Testis (tissue), 2 donors: ENCODE measurements at regions not wholly inside any gene's neighbourhood (a gene's known extent, or its start where the extent isn't known, plus 50 kb on each side); places are given as distances from the start of the nearest gene placed in this dataset.

Experiments used
- DNase-seq: peaks from one replicate; pipeline ENCODE4 v3.0.0-alpha.2; 2019
- H3K27ac ChIP-seq, 2 donors: fragments of 200-600 bp; sonication (generic); one replicate each; pipeline ENCODE4 v1.5.1; 2019
- H3K27me3 ChIP-seq: fragments of 200-600 bp; sonication (generic); one replicate; pipeline ENCODE4 v1.5.1; 2019
- H3K36me3 ChIP-seq: fragments of 200-600 bp; sonication (generic); one replicate; pipeline ENCODE4 v1.5.1; 2017; ENCODE audit warnings: low read depth; ENCODE audit errors: missing control alignments
- H3K4me1 ChIP-seq: fragments of 200-600 bp; sonication (generic); one replicate; pipeline ENCODE4 v1.5.1; 2019
- H3K4me3 ChIP-seq, 2 donors: fragments of 200-600 bp; sonication (generic); one replicate each; pipeline ENCODE4 v1.5.1; 2017 to 2019
- H3K9me3 ChIP-seq: fragments of 200-600 bp; sonication (generic); one replicate; pipeline ENCODE4 v1.5.1; 2017
- POLR2A ChIP-seq: fragments of 450-650 bp; IDR thresholded peaks from one replicate; pipeline ENCODE4 v1.6.1; 2017; ENCODE audit warnings: antibody characterized with exemption, mild to moderate bottlenecking, moderate library complexity
- WGBS, 2 donors: methylation state at CpG; one replicate each; pipeline ENCODE4 v1.1.5; 2018; 5-methylcytosine and 5-hydroxymethylcytosine counted together
- intact Hi-C: fragments of 100-400 bp; cut with DNase I; formaldehyde crosslinking; loops from one replicate; pipeline ENCODE4 v1.15.1; 2023; ENCODE audit warnings: low total_unique reads
- TF ChIP-seq, protein P1 (sequence below), 3 experiments: fragments of 450-650 bp in 2 of 3; fragments of 200-600 bp in 1 of 3; sonication (generic) in 1 of 3; IDR thresholded peaks; one replicate each; pipeline ENCODE4 v1.5.1; 2016 to 2019; ENCODE audit warnings: antibody characterized with exemption in 3 of 3, mild to moderate bottlenecking in 2 of 3, moderate library complexity in 1 of 3

GRCh38 chr11:93067881-93068390 is 98.5 kb downstream of the MTNR1B start:
- DNase-seq, result no peak
- no peak for TF ChIP-seq POLR2A
- TF ChIP-seq, protein P1, sequence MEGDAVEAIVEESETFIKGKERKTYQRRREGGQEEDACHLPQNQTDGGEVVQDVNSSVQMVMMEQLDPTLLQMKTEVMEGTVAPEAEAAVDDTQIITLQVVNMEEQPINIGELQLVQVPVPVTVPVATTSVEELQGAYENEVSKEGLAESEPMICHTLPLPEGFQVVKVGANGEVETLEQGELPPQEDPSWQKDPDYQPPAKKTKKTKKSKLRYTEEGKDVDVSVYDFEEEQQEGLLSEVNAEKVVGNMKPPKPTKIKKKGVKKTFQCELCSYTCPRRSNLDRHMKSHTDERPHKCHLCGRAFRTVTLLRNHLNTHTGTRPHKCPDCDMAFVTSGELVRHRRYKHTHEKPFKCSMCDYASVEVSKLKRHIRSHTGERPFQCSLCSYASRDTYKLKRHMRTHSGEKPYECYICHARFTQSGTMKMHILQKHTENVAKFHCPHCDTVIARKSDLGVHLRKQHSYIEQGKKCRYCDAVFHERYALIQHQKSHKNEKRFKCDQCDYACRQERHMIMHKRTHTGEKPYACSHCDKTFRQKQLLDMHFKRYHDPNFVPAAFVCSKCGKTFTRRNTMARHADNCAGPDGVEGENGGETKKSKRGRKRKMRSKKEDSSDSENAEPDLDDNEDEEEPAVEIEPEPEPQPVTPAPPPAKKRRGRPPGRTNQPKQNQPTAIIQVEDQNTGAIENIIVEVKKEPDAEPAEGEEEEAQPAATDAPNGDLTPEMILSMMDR (IDR thresholded peaks at IDR 0.05), result no peak
- Histone ChIP-seq H3K4me1 (no peaks in the 10 kb centered on the region), H3K4me3 (no peak overlapping the region), H3K27me3 (no peaks in the 10 kb centered on the region), H3K27ac (no peak overlapping the region), H3K9me3 (no peaks in the 10 kb centered on the region), H3K36me3 (no peaks in the 10 kb centered on the region)
- intact Hi-C loops, result no loop called here

DNA sequence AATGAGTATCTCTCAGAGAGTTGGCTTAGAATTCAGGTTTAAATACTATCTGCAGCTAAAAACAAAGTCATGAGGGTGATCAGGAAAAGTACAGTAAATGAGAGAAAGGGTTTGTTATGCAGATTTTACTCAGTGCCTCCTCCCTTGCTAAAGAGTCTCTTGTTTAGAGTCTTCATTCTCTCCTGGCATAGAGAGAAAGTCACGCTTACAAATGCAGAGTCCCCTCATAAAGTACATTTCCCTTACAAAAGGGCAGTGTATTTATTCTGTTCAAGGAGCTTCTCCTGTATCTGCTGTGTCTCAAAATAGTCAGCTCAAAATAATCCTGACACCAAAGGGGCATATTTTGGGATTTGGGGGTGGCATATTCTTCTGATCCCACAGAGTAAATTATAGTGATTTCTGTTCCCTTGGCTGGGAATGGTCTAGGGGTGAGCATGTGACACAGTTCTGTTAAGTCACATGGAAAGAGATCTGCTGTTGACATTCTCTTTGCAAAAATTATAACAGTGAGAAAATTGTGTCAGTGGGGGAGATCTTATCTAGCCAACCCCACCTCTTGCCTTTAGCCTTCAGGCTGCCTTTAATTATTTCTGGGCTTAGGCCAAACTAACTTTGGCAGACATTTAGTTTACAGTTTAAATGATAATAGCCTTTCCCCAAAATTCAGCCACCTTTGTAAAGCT is 102.9 kb downstream of the MTNR1B start:
- Histone ChIP-seq H3K27ac (no peak overlapping the region), H3K36me3 (no peaks in the 10 kb centered on the region), H3K4me1 (no peaks in the 10 kb centered on the region), H3K9me3 (no peaks in the 10 kb centered on the region), H3K27me3 (no peaks in the 10 kb centered on the region), H3K4me3 (no peak overlapping the region)
- no peak for TF ChIP-seq POLR2A
- TF ChIP-seq, protein P1 (IDR thresholded peaks at IDR 0.05), result no peak
- WGBS, 2 donors, result 86 to 94% methylated on average over 1 of the region's 1 CpG
- DNase-seq, result no peak
- intact Hi-C loops, result no loop called here

- Histone ChIP-seq H3K27me3 (no peaks in the 10 kb centered on the region), H3K4me1 (no peaks in the 10 kb centered on the region), H3K4me3 (no peak overlapping the region), H3K9me3 (no peaks in the 10 kb centered on the region), H3K27ac (no peak overlapping the region), H3K36me3 (no peaks in the 10 kb centered on the region)
- TF ChIP-seq, protein P1 (IDR thresholded peaks at IDR 0.05), result no peak
- no peak for TF ChIP-seq POLR2A
- intact Hi-C loops, result no loop called here
- 58 to 74% methylated on average over 3 of the region's 3 CpGs for WGBS, 2 donors
- no peak for DNase-seq
Observed at GRCh38 chr11:93073026-93073425, 103.6 kb downstream of the MTNR1B start.

DNA sequence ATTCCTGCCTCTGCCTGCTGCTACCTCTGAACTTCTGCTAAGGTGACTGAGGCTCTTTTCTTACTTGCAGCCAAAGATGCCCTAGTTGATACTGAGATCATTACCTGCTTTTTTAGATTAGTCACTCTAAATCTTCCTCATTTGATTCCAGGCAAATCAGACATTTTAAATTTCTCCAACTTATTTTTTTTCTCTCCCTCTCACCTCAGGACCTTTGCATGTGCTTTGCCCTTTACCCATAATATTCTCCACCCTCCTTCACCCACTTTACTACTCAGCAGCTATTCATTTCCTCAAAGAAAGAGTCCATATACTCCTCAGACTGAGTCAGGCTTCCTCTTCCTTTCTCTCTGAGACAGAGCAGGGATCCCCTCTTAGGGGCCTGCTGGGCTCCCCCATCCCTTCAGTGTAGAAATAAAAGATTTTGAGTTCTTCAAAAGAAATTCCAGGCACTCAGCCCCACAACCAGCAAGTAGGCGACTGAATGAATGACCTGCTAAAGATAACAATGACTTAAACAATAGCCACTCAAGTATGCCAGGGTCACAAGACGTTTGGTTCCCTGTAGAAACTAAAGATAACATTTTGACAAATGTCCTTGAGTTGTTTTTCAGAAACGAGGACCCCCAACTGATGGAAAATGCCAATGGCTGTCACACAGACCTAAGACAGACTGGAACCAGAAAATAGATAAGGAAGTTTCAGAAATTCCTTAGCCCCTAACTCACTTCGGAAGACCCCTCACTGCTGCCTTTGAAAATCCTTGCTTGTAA is 104.2 kb downstream of the MTNR1B start:
- H3K9me3 ChIP-seq, result no peaks in the 10 kb centered on the region
- DNase-seq, result no peak
- H3K4me3 ChIP-seq, result no peak overlapping the region
- no peaks in the 10 kb centered on the region for H3K27me3 ChIP-seq
- H3K4me1 ChIP-seq, result no peaks in the 10 kb centered on the region
- WGBS, 2 donors, result 35 to 48% methylated on average over 4 of the region's 4 CpGs
- no peak for TF ChIP-seq POLR2A
- TF ChIP-seq, protein P1 (IDR thresholded peaks at IDR 0.05), result no peak
- intact Hi-C loops, result no loop called here
- no peaks in the 10 kb centered on the region for H3K36me3 ChIP-seq
- H3K27ac ChIP-seq, result no peak overlapping the region
